Transverse colon (tissue), 3 donors: ENCODE measurements at regions not wholly inside any gene's neighbourhood (a gene's known extent, or its start where the extent isn't known, plus 50 kb on each side); places are given as distances from the start of the nearest gene placed in this dataset.
"Not testable (repeated sequence)": the region's sequence is repeated elsewhere in the genome, so short reads cannot be mapped to it uniquely, and the experiment has no call there.

Experiments used
- EP300 ChIP-seq: sonication (generic); formaldehyde crosslinking; IDR thresholded peaks from one replicate; pipeline ENCODE4 v1.6.1; 2017; ENCODE audit warnings: antibody characterized with exemption, low read depth
- POLR2A ChIP-seq: fragments of 450-650 bp; IDR thresholded peaks from one replicate; pipeline ENCODE4 v1.6.1; 2016; ENCODE audit warnings: antibody characterized with exemption, mild to moderate bottlenecking, moderate library complexity
- TF ChIP-seq, protein P1 (sequence below), 5 experiments: fragments of 200-600 bp in 3 of 5; fragments of 450-650 bp in 2 of 5; sonication (generic) in 3 of 5; IDR thresholded peaks; 1 replicate in 2 of 5; 2 replicates in 3 of 5; pipeline ENCODE4 v1.5.1; 2016 to 2017; ENCODE audit warnings: antibody characterized with exemption in 5 of 5, inconsistent platforms in 3 of 5, mild to moderate bottlenecking in 2 of 5, moderate library complexity in 1 of 5

DNA sequence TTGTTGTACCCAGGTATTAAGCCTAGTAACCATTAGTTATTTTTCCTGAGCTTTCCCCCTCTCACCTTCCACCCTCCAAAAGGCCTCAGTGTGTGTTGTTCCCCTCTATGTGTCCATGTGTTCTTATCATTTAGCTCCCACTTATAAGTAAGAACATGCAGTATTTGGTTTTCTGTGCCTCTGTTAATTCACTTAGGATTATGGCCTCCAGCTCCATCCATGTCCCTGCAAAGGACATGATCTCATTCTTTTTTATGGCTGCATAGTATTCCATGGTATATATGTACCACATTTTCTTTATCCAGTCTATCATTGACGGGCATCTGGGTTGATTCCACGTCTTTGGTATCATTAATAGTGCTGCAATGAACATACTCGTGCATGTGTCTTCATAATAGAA lies 560.3 kb downstream of the TMEM114 start:
- not testable (repeated sequence) for TF ChIP-seq EP300, POLR2A
- TF ChIP-seq, protein P1, sequence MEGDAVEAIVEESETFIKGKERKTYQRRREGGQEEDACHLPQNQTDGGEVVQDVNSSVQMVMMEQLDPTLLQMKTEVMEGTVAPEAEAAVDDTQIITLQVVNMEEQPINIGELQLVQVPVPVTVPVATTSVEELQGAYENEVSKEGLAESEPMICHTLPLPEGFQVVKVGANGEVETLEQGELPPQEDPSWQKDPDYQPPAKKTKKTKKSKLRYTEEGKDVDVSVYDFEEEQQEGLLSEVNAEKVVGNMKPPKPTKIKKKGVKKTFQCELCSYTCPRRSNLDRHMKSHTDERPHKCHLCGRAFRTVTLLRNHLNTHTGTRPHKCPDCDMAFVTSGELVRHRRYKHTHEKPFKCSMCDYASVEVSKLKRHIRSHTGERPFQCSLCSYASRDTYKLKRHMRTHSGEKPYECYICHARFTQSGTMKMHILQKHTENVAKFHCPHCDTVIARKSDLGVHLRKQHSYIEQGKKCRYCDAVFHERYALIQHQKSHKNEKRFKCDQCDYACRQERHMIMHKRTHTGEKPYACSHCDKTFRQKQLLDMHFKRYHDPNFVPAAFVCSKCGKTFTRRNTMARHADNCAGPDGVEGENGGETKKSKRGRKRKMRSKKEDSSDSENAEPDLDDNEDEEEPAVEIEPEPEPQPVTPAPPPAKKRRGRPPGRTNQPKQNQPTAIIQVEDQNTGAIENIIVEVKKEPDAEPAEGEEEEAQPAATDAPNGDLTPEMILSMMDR (IDR thresholded peaks at IDR 0.05): not testable (repeated sequence)
